ENCODE measurements at regions not wholly inside any gene's neighbourhood (a gene's known extent, or its start where the extent isn't known, plus 50 kb on each side); places are given as distances from the start of the nearest gene placed in this dataset.

DNA sequence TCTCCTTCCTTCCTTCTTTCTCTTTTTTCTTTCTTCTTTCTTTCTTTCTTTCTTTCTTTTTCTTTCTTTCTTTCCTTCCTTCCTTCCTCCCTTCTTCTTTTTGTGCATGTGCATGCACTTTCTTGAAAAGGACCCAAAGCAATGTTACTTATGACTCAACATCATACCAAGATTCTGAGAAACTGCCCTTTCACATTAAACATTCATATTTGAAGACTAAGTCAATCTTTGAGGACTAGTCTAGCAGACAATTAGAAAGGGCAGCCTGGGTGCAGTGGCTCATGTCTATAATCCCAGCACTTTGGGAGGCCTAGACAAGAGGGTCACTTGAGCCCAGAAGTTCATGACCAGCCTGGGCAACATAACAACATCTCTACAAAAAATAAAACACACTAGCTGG lies 212.8 kb upstream of the KITLG start:
- Histone ChIP-seq H3K9me3 (no peaks in the 10 kb centered on the region), H3K27me3 (no peaks in the 10 kb centered on the region), H3K4me3 (ENCODE audit: low read depth, low read length) (no peak overlapping the region), H3K4me1 (no peaks in the 10 kb centered on the region), H3K36me3 (no peaks in the 10 kb centered on the region)
- TF ChIP-seq, protein P1, sequence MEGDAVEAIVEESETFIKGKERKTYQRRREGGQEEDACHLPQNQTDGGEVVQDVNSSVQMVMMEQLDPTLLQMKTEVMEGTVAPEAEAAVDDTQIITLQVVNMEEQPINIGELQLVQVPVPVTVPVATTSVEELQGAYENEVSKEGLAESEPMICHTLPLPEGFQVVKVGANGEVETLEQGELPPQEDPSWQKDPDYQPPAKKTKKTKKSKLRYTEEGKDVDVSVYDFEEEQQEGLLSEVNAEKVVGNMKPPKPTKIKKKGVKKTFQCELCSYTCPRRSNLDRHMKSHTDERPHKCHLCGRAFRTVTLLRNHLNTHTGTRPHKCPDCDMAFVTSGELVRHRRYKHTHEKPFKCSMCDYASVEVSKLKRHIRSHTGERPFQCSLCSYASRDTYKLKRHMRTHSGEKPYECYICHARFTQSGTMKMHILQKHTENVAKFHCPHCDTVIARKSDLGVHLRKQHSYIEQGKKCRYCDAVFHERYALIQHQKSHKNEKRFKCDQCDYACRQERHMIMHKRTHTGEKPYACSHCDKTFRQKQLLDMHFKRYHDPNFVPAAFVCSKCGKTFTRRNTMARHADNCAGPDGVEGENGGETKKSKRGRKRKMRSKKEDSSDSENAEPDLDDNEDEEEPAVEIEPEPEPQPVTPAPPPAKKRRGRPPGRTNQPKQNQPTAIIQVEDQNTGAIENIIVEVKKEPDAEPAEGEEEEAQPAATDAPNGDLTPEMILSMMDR (IDR thresholded peaks at IDR 0.05; ENCODE audit: low read depth, low read length) = no peak
- no peak for DNase-seq

DNA sequence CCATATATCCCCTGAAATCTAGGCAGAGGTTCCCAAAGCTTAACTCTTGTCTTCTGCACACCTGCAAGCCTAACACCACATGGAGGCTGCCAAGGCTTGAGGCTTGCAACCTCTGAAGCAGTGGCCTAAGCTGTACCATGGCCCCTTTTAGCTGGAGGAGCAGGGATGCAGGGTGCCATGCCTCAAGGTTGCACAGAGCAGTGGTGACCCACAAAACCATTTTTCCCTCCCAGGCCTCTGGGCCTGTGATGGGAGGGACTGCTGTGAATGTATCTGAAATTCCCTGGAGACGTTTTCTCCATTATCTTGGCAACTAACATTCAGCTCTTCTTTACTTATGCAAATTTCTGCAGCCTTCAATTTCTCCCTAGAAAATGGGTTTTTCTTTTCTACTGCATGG lies 210.0 kb upstream of the KITLG start:
- Histone ChIP-seq H3K4me1 (no peaks in the 10 kb centered on the region), H3K4me3 (ENCODE audit: low read depth, low read length) (no peak overlapping the region), H3K9me3 (no peaks in the 10 kb centered on the region), H3K36me3 (no peaks in the 10 kb centered on the region), H3K27me3 (no peaks in the 10 kb centered on the region)
- TF ChIP-seq, protein P1 (IDR thresholded peaks at IDR 0.05; ENCODE audit: low read depth, low read length) = no peak
- DNase-seq = no peak

DNA sequence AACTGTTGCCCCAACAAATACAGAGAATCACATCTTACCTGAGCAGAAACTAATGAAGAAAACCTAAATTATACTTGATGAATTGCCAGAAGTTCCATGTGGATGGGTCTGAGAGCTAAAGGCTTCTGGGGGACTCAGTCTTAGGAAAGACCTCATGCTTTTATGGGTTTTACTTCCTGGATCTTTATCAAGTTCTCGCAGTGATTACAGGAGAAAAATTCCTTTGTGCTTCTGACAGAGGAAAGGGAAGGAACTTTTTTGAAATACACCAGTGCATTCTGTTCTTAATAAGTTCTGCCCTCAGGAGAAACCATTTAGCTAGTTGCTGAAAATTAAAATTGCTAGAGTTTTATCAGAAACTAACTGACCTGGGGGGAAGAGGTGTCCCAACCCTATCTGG lies 203.9 kb upstream of the KITLG start:
- H3K4me3 ChIP-seq (ENCODE audit: low read depth, low read length) = no peak overlapping the region
- H3K4me1 ChIP-seq = no peaks in the 10 kb centered on the region
- no peaks in the 10 kb centered on the region for H3K9me3 ChIP-seq
- H3K36me3 ChIP-seq = no peaks in the 10 kb centered on the region
- DNase-seq = no peak
- no peaks in the 10 kb centered on the region for H3K27me3 ChIP-seq
- TF ChIP-seq, protein P1 (IDR thresholded peaks at IDR 0.05; ENCODE audit: low read depth, low read length) = no peak

DNA sequence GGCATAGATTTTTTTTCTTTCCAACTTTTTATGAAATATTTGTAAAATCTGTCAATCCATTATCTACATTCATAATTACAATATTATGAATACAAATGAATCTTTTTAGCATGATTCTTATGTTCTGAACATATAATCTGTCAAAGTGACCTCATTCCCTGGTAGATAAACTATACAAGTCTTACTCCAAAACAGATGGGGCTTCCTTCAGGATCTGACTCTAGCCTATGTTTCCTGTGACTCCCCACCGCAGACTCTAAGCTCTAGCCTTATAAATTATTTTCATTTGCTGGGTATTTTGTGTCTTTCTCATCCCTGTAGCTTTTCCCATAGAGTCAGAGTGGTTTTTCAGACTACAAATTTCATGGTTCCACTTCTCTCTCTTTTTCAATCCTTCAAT lies 202.1 kb upstream of the KITLG start:
- Histone ChIP-seq H3K27me3 (no peaks in the 10 kb centered on the region), H3K36me3 (no peaks in the 10 kb centered on the region), H3K9me3 (no peaks in the 10 kb centered on the region), H3K4me1 (no peaks in the 10 kb centered on the region), H3K4me3 (ENCODE audit: low read depth, low read length) (no peak overlapping the region)
- TF ChIP-seq, protein P1 (IDR thresholded peaks at IDR 0.05; ENCODE audit: low read depth, low read length) = no peak
- no peak for DNase-seq

DNA sequence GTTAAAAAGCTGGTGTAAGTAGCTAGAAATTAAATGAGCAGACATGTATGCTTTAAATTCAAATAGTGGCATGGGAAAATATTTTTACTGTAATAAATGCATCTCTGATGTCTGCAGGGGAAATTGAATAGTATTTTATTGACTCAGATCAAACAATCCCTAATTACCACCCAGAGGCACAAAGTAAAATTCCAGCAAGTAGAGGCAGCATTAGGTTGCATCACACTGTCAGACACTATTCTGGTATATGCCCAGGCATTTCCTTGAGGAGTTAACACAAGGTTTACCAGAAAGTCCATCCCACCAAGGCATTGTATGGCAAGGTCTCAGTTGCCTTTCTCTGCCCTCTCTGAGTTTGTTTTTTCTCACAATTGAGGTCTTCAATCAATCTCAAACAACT lies 201.6 kb upstream of the KITLG start:
- no peak for DNase-seq
- no peaks in the 10 kb centered on the region for H3K36me3 ChIP-seq
- TF ChIP-seq, protein P1 (IDR thresholded peaks at IDR 0.05; ENCODE audit: low read depth, low read length) = no peak
- no peaks in the 10 kb centered on the region for H3K9me3 ChIP-seq
- no peaks in the 10 kb centered on the region for H3K4me1 ChIP-seq
- no peaks in the 10 kb centered on the region for H3K27me3 ChIP-seq
- no peak overlapping the region for H3K4me3 ChIP-seq (ENCODE audit: low read depth, low read length)

DNA sequence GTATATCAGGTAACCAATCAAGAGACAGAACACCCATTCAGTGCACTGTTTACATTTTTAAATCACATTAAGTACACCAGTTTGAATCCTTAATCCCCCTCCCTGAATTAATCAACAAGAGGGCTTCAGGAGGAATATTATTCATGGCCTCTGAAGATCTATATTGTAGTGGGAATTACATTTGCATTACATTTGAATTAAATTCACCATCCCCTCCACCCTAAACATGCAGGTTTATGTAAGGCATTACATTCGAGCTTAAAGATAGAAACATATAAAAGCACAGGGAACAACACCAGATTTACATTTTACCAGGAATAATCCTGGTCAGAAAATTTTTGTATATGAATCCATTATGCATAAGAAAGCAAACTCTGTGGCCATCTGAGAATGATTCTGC lies 197.8 kb upstream of the KITLG start:
- H3K36me3 ChIP-seq = no peaks in the 10 kb centered on the region
- H3K9me3 ChIP-seq = no peaks in the 10 kb centered on the region
- no peaks in the 10 kb centered on the region for H3K27me3 ChIP-seq
- TF ChIP-seq, protein P1 (IDR thresholded peaks at IDR 0.05; ENCODE audit: low read depth, low read length) = no peak
- DNase-seq = no peak
- no peaks in the 10 kb centered on the region for H3K4me1 ChIP-seq
- H3K4me3 ChIP-seq (ENCODE audit: low read depth, low read length) = no peak overlapping the region
